BJ (cell line): ENCODE measurements at regions not wholly inside any gene's neighbourhood (a gene's known extent, or its start where the extent isn't known, plus 50 kb on each side); places are given as distances from the start of the nearest gene placed in this dataset.

Experiments used
- CTCF ChIA-PET: fragments of 350-600 bp; formaldehyde crosslinking; extraction: SDS; loops from one replicate; lab custom pipeline; 2021; ENCODE audit warnings: antibody characterized with exemption, inconsistent platforms; lab: Yijun Ruan, JAX
- POLR2A ChIA-PET: fragments of 300-600 bp; sonication (Branson Sonifier 250); formaldehyde crosslinking; extraction: SDS; loops from one replicate; lab custom pipeline; 2021; ENCODE audit warnings: antibody characterized with exemption; lab: Charles Lee
- DNase-seq: peaks from one replicate; pipeline ENCODE4 v3.0.0-alpha.2; 2011; ENCODE audit warnings: low read depth
- H3K27me3 ChIP-seq: 2 replicates; pipeline ENCODE4 v1.6.0; 2011; ENCODE audit warnings: low read length; ENCODE audit not compliant: control insufficient read depth, insufficient read depth
- H3K36me3 ChIP-seq: 2 replicates; pipeline ENCODE4 v1.5.1; 2011; ENCODE audit warnings: low read length; ENCODE audit not compliant: control insufficient read depth, insufficient read depth
- H3K4me3 ChIP-seq: 2 replicates; pipeline ENCODE4 v1.5.1; 2011; ENCODE audit warnings: low read depth, mild to moderate bottlenecking, control low read depth, low read length
- CTCF ChIP-seq: IDR thresholded peaks from 2 replicates; pipeline ENCODE4 v1.5.1; 2011; ENCODE audit warnings: low read depth, mild to moderate bottlenecking, control low read depth, inconsistent platforms, low read length, moderate library complexity; ENCODE audit not compliant: insufficient read depth

- Histone ChIP-seq H3K27me3 (no peaks in the 10 kb centered on the region), H3K36me3 (no peaks in the 10 kb centered on the region), H3K4me3 (no peak overlapping the region)
- no peak for DNase-seq
- no peak for TF ChIP-seq CTCF
- CTCF ChIA-PET, result no interaction called here
- POLR2A ChIA-PET, result no interaction called here
These were observed 202.6 kb upstream of the STXBP5 start for GRCh38 chr6:147001621-147002020.

- no peak for TF ChIP-seq CTCF
- POLR2A ChIA-PET, result no interaction called here
- DNase-seq, result no peak
- CTCF ChIA-PET, result interaction anchor here (0.7 kb wide), 1 partner anchor 51 kb away, joined by 3 read pairs; no protein-coding TSS in a partner anchor
- no peaks in the 10 kb centered on the region for H3K27me3 ChIP-seq
- no peak overlapping the region for H3K4me3 ChIP-seq
- no peaks in the 10 kb centered on the region for H3K36me3 ChIP-seq
These were observed 201.0 kb upstream of the STXBP5 start for GRCh38 chr6:147003186-147003585.

- ChIA-PET CTCF (interaction anchor here (0.7 to 1.7 kb wide), 2 partner anchors 8 to 11 kb away, joined by 3 to 5 read pairs; no protein-coding TSS in a partner anchor), POLR2A (interaction anchor here (0.6 kb wide), 1 partner anchor 223 kb away, joined by 3 read pairs; no protein-coding TSS in a partner anchor)
- DNase-seq, result no peak
These were observed 198.7 kb upstream of the STXBP5 start for GRCh38 chr6:147005499-147005898.

GRCh38 chr6:147007441-147007840 lies 196.8 kb upstream of the STXBP5 start:
- TF ChIP-seq CTCF, result no peak
- DNase-seq, result no peak
- Histone ChIP-seq H3K36me3 (no peaks in the 10 kb centered on the region), H3K4me3 (no peak overlapping the region), H3K27me3 (no peaks in the 10 kb centered on the region)
- ChIA-PET POLR2A (no interaction called here), CTCF (no interaction called here)

More at GRCh38 chr6:147005499-147005898, 198.7 kb upstream of the STXBP5 start:
- no peak for TF ChIP-seq CTCF
- H3K27me3 ChIP-seq, result no peaks in the 10 kb centered on the region
- H3K4me3 ChIP-seq, result no peak overlapping the region
- H3K36me3 ChIP-seq, result no peaks in the 10 kb centered on the region

GRCh38 chr6:147009358-147009757 lies 194.9 kb upstream of the STXBP5 start:
- ChIA-PET CTCF (no interaction called here), POLR2A (no interaction called here)
- TF ChIP-seq CTCF, result no peak
- H3K4me3 ChIP-seq, result no peak overlapping the region
- no peak for DNase-seq
- H3K27me3 ChIP-seq, result no peaks in the 10 kb centered on the region
- no peaks in the 10 kb centered on the region for H3K36me3 ChIP-seq
